ENCODE measurements at regions not wholly inside any gene's neighbourhood (a gene's known extent, or its start where the extent isn't known, plus 50 kb on each side); places are given as distances from the start of the nearest gene placed in this dataset.

DNA sequence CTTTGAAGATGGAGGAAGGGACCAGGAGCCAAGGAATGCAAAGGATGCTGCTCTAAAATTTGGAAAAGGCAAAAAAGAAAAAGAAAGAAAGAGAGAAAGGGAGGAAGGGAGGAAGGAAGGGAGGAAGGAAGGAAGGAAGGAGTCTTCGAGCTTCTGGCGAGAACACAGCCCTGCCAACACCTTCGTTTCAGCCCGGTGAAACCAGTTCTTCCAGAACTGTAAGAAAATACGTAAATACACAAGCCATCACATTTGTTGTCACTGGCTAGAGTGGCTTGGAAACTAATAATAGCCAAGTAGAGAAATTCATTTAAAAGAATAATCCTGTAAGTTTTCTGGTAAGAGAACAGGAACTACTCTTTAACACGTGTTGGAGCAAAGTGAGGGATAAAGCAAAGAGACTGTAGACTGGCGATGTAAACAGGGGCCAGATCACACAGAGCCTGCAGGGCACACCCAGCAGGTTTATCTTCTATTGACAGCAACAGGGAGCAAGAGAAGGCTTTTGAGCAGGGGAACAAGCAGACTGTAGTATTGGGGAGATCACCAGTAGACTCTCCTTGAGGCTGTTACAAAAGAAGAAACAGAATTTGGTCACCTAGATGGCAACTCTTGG lies 188.7 kb upstream of the MPHOSPH6 start:
- DNase-seq (ENCODE audit: low spot score): no peak
- intact Hi-C loops (cut with micrococcal nuclease; ENCODE audit: unreplicated experiment): no loop called here

More for the DNA sequence above, 188.7 kb upstream of the MPHOSPH6 start:
- Histone ChIP-seq H3K36me3 (replicated peaks in 1 of 2; ENCODE audit: control insufficient read depth in 1 of 2, insufficient read depth in 2 of 2, low read length in 2 of 2) (no peaks in the 10 kb centered on the region), H4K20me1 (ENCODE audit: insufficient read depth, low read length) (no peaks in the 10 kb centered on the region), H2AFZ (ENCODE audit: low read length) (no peak overlapping the region), H3K4me2 (ENCODE audit: low read depth, low read length) (no peak overlapping the region), H3K4me3 (replicated peaks in 1 of 3; ENCODE audit: insufficient read depth in 1 of 3, low read depth in 2 of 3, low read length in 3 of 3) (no peak overlapping the region), H3K9me3 (ENCODE audit: low read length) (no peaks in the 10 kb centered on the region), H3K9ac (ENCODE audit: insufficient read depth, low read depth, low read length) (no peak overlapping the region), H3K79me2 (ENCODE audit: insufficient read depth, low read length) (no peaks in the 10 kb centered on the region), H3K4me1 (ENCODE audit: insufficient read depth, low read length) (no peaks in the 10 kb centered on the region), H3K27ac (ENCODE audit: extremely low read length, insufficient read depth, low read length) (no peak overlapping the region), H3K27me3 (ENCODE audit: control insufficient read depth in 1 of 2, insufficient read depth in 2 of 2, low read length in 2 of 2) (peaks cover 0 to 15% of the 10 kb centered on the region in 2 experiments; a peak in 3 of 5 replicates)
- no peak for FAIRE-seq
- ChIA-PET CTCF (ENCODE audit: low intra/inter-chr PET ratio, low total read pairs) (no interaction called here), POLR2A (no interaction called here)
- TF ChIP-seq ZNF7 (CRISPR knock-in tag; IDR thresholded peaks at IDR 0.05): no peak
- TF ChIP-seq EP300 (IDR thresholded peaks at IDR 0.05; ENCODE audit: low read depth in 2 of 2, low read length in 2 of 2): no peak
- no peak for TF ChIP-seq EP300 (CRISPR knock-in tag; IDR thresholded peaks at IDR 0.05; ENCODE audit: borderline replicate concordance)
- TF ChIP-seq, protein P1, sequence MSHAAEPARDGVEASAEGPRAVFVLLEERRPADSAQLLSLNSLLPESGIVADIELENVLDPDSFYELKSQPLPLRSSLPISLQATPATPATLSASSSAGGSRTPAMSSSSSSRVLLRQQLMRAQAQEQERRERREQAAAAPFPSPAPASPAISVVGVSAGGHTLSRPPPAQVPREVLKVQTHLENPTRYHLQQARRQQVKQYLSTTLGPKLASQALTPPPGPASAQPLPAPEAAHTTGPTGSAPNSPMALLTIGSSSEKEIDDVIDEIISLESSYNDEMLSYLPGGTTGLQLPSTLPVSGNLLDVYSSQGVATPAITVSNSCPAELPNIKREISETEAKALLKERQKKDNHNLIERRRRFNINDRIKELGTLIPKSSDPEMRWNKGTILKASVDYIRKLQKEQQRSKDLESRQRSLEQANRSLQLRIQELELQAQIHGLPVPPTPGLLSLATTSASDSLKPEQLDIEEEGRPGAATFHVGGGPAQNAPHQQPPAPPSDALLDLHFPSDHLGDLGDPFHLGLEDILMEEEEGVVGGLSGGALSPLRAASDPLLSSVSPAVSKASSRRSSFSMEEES (CRISPR knock-in tag; IDR thresholded peaks at IDR 0.05): no peak
- TF ChIP-seq, protein P2, sequence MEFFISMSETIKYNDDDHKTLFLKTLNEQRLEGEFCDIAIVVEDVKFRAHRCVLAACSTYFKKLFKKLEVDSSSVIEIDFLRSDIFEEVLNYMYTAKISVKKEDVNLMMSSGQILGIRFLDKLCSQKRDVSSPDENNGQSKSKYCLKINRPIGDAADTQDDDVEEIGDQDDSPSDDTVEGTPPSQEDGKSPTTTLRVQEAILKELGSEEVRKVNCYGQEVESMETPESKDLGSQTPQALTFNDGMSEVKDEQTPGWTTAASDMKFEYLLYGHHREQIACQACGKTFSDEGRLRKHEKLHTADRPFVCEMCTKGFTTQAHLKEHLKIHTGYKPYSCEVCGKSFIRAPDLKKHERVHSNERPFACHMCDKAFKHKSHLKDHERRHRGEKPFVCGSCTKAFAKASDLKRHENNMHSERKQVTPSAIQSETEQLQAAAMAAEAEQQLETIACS (CRISPR knock-in tag; IDR thresholded peaks at IDR 0.05): no peak
- TF ChIP-seq, protein P3, sequence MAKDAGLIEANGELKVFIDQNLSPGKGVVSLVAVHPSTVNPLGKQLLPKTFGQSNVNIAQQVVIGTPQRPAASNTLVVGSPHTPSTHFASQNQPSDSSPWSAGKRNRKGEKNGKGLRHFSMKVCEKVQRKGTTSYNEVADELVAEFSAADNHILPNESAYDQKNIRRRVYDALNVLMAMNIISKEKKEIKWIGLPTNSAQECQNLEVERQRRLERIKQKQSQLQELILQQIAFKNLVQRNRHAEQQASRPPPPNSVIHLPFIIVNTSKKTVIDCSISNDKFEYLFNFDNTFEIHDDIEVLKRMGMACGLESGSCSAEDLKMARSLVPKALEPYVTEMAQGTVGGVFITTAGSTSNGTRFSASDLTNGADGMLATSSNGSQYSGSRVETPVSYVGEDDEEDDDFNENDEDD (CRISPR knock-in tag; IDR thresholded peaks at IDR 0.05; ENCODE audit: borderline replicate concordance): no peak
- no peak for TF ChIP-seq SMYD3 (CRISPR knock-in tag; IDR thresholded peaks at IDR 0.05)
- no peak for TF ChIP-seq SP1 (IDR thresholded peaks at IDR 0.05)
- no peak for TF ChIP-seq SP1 (CRISPR knock-in tag; IDR thresholded peaks at IDR 0.05)
- no peak for TF ChIP-seq KLF15 (CRISPR knock-in tag; IDR thresholded peaks at IDR 0.05; ENCODE audit: borderline replicate concordance)
- TF ChIP-seq CBX2 (IDR thresholded peaks at IDR 0.05; ENCODE audit: low read depth, low read length): no peak
- no peak for TF ChIP-seq CBX2 (CRISPR knock-in tag; IDR thresholded peaks at IDR 0.05; ENCODE audit: low read depth)
- TF ChIP-seq HOXA9 (CRISPR knock-in tag; IDR thresholded peaks at IDR 0.05; ENCODE audit: borderline replicate concordance): no peak
- TF ChIP-seq, protein P4, sequence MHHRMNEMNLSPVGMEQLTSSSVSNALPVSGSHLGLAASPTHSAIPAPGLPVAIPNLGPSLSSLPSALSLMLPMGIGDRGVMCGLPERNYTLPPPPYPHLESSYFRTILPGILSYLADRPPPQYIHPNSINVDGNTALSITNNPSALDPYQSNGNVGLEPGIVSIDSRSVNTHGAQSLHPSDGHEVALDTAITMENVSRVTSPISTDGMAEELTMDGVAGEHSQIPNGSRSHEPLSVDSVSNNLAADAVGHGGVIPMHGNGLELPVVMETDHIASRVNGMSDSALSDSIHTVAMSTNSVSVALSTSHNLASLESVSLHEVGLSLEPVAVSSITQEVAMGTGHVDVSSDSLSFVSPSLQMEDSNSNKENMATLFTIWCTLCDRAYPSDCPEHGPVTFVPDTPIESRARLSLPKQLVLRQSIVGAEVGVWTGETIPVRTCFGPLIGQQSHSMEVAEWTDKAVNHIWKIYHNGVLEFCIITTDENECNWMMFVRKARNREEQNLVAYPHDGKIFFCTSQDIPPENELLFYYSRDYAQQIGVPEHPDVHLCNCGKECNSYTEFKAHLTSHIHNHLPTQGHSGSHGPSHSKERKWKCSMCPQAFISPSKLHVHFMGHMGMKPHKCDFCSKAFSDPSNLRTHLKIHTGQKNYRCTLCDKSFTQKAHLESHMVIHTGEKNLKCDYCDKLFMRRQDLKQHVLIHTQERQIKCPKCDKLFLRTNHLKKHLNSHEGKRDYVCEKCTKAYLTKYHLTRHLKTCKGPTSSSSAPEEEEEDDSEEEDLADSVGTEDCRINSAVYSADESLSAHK (CRISPR knock-in tag; IDR thresholded peaks at IDR 0.05; ENCODE audit: borderline replicate concordance): no peak
- no peak for TF ChIP-seq RFXANK (CRISPR knock-in tag; IDR thresholded peaks at IDR 0.05)
- in situ Hi-C loops (cut with HindIII; ENCODE audit: extremely low pct_ligation_motif_present, low pct_unique_long_range_greater_than_20kb): no loop called here
- no peak for ATAC-seq
- no TSS peak for BruUV-seq (replicated peaks)
- 4% methylated on average over 7 of the region's 7 CpGs for WGBS (ENCODE audit: low lambda C conversion rate)
